ENCODE measurements at regions not wholly inside any gene's neighbourhood (a gene's known extent, or its start where the extent isn't known, plus 50 kb on each side); places are given as distances from the start of the nearest gene placed in this dataset.

- H3K4me1 Mint-ChIP-seq, result no peaks in the 10 kb centered on the region
- H3K36me3 Mint-ChIP-seq, result no peaks in the 10 kb centered on the region
- no peaks in the 10 kb centered on the region for H3K27me3 ChIP-seq (ENCODE audit: control insufficient read depth, insufficient read depth, low read length)
- H3K27ac ChIP-seq (ENCODE audit: insufficient read depth, low read length, poor library complexity, severe bottlenecking), result no peak overlapping the region
- no peaks in the 10 kb centered on the region for H3K36me3 ChIP-seq (ENCODE audit: control insufficient read depth, insufficient read depth, low read length)
- peaks cover 0 to 32% (median 3%) of the 10 kb centered on the region in 7 donors for H3K9me3 Mint-ChIP-seq
- H3K4me3 ChIP-seq (ENCODE audit: low read depth, low read length), result no peak overlapping the region
- no peak overlapping the region for H3K4me3 Mint-ChIP-seq
- no peaks in the 10 kb centered on the region for H3K9me3 ChIP-seq (ENCODE audit: control insufficient read depth in 2 of 2, low read length in 2 of 2)
- ATAC-seq (ENCODE audit: low read depth in 2 of 2) (no peak), DNase-seq (no peak)
- H3K27ac Mint-ChIP-seq, result no peak overlapping the region
- H3K27me3 Mint-ChIP-seq, result no peaks in the 10 kb centered on the region
- H3K4me1 ChIP-seq (ENCODE audit: control insufficient read depth, insufficient read depth, low read length, poor library complexity, severe bottlenecking), result no peaks in the 10 kb centered on the region
These were observed 446.0 kb upstream of the MPDZ start for GRCh38 chr9:13725516-13725915.

DNA sequence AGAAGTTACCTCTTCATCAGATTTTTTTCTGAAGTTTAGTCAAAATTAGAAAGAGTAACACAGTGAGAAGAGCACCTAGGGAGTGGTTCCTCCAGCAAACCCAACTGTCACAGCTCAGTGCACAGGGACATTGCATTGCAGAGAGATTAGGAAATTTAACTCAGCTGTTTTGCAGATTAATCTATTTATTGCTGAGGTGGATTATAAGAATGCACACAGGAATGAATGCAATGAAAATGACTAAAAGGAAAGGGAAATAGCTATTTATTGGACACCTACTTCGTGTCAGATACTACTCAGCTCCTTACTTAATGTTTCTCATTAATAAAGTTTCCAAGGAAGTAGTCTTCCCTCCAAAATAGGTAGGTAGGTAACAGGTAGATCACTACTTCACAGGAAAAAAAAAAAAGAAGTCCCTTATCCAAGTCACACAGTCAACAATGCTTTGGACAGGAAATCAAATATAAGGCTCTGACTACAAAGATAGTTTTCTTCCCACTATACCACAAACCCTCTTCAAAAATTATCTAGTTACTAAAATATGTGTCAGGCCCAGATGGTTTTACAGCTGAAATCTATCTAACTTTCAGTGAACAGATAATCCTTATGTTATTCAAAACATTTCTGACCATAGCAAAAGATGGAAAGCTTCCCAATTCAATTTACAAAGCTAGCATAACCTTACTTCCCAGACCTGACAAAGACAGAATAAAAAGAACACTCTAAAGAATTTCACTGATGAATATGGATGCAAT is 442.2 kb upstream of the MPDZ start:
- DNase-seq (no peak), ATAC-seq (ENCODE audit: low read depth in 2 of 2) (no peak)
- Mint-ChIP-seq H3K4me3 (no peak overlapping the region), H3K9me3 (peaks cover 0 to 25% (median 2%) of the 10 kb centered on the region in 7 donors), H3K27me3 (no peaks in the 10 kb centered on the region), H3K36me3 (no peaks in the 10 kb centered on the region), H3K27ac (no peak overlapping the region), H3K4me1 (no peaks in the 10 kb centered on the region)
- H3K9me3 ChIP-seq (ENCODE audit: control insufficient read depth in 2 of 2, low read length in 2 of 2), result no peaks in the 10 kb centered on the region
- H3K4me1 ChIP-seq (ENCODE audit: control insufficient read depth, insufficient read depth, low read length, poor library complexity, severe bottlenecking), result no peaks in the 10 kb centered on the region
- no peaks in the 10 kb centered on the region for H3K36me3 ChIP-seq (ENCODE audit: control insufficient read depth, insufficient read depth, low read length)
- H3K27ac ChIP-seq (ENCODE audit: insufficient read depth, low read length, poor library complexity, severe bottlenecking), result no peak overlapping the region
- no peaks in the 10 kb centered on the region for H3K27me3 ChIP-seq (ENCODE audit: control insufficient read depth, insufficient read depth, low read length)
- H3K4me3 ChIP-seq (ENCODE audit: low read depth, low read length), result no peak overlapping the region

DNA sequence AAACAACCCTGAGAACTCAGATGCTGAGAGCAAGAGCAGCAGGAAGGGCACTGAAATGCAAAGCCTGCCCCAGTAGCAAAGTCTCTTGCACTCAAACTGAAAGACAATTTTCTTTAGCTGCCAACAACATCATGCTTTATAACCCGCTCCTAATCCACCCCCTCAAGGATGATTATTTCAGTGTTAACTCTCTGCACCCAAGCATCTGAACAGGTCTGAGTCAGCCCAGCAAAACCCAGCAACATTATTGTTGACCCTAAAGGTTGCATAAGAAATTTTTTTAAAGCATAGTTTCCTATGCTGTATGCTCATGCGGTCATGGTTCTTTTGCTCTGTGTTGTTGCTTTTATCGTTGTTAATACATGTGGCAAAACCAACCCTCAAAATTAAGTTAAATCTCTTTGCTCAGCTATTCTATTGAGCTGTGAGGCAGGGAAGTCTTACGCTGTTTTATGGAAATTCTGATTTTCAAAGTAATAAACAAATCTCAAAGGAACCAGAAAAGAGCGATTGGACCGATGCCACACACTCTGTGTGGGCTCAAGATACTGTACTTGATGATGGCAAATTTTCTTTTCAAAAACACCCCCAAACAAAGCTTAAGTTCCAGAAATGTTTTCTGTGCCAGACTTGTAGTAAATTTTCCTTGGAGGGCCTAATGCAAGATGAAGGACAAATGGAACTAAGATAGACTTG is 440.6 kb upstream of the MPDZ start:
- H3K36me3 ChIP-seq (ENCODE audit: control insufficient read depth, insufficient read depth, low read length), result no peaks in the 10 kb centered on the region
- Mint-ChIP-seq H3K9me3 (peaks cover 0 to 15% (median 2%) of the 10 kb centered on the region in 7 donors), H3K27me3 (no peaks in the 10 kb centered on the region), H3K4me1 (no peaks in the 10 kb centered on the region), H3K4me3 (no peak overlapping the region), H3K27ac (no peak overlapping the region), H3K36me3 (no peaks in the 10 kb centered on the region)
- H3K4me3 ChIP-seq (ENCODE audit: low read depth, low read length), result no peak overlapping the region
- H3K9me3 ChIP-seq (ENCODE audit: control insufficient read depth in 2 of 2, low read length in 2 of 2), result no peaks in the 10 kb centered on the region
- DNase-seq (no peak), ATAC-seq (ENCODE audit: low read depth in 2 of 2) (no peak)
- no peaks in the 10 kb centered on the region for H3K4me1 ChIP-seq (ENCODE audit: control insufficient read depth, insufficient read depth, low read length, poor library complexity, severe bottlenecking)
- no peak overlapping the region for H3K27ac ChIP-seq (ENCODE audit: insufficient read depth, low read length, poor library complexity, severe bottlenecking)
- no peaks in the 10 kb centered on the region for H3K27me3 ChIP-seq (ENCODE audit: control insufficient read depth, insufficient read depth, low read length)

GRCh38 chr9:13719446-13719845 is 440.0 kb upstream of the MPDZ start:
- Mint-ChIP-seq H3K36me3 (no peaks in the 10 kb centered on the region), H3K4me3 (no peak overlapping the region), H3K9me3 (peaks cover 0 to 15% (median 2%) of the 10 kb centered on the region in 7 donors), H3K27ac (no peak overlapping the region), H3K27me3 (no peaks in the 10 kb centered on the region), H3K4me1 (no peaks in the 10 kb centered on the region)
- H3K9me3 ChIP-seq (ENCODE audit: control insufficient read depth in 2 of 2, low read length in 2 of 2), result no peaks in the 10 kb centered on the region
- H3K27ac ChIP-seq (ENCODE audit: insufficient read depth, low read length, poor library complexity, severe bottlenecking), result no peak overlapping the region
- H3K36me3 ChIP-seq (ENCODE audit: control insufficient read depth, insufficient read depth, low read length), result no peaks in the 10 kb centered on the region
- DNase-seq (no peak), ATAC-seq (ENCODE audit: low read depth in 2 of 2) (no peak)
- no peak overlapping the region for H3K4me3 ChIP-seq (ENCODE audit: low read depth, low read length)
- no peaks in the 10 kb centered on the region for H3K27me3 ChIP-seq (ENCODE audit: control insufficient read depth, insufficient read depth, low read length)
- H3K4me1 ChIP-seq (ENCODE audit: control insufficient read depth, insufficient read depth, low read length, poor library complexity, severe bottlenecking), result no peaks in the 10 kb centered on the region

GRCh38 chr9:13718539-13718938 is 439.0 kb upstream of the MPDZ start:
- no peaks in the 10 kb centered on the region for H3K36me3 Mint-ChIP-seq
- H3K27ac ChIP-seq (ENCODE audit: insufficient read depth, low read length, poor library complexity, severe bottlenecking), result no peak overlapping the region
- H3K9me3 Mint-ChIP-seq, result peaks cover 0 to 14% (median 1%) of the 10 kb centered on the region in 7 donors
- no peaks in the 10 kb centered on the region for H3K4me1 Mint-ChIP-seq
- no peak overlapping the region for H3K27ac Mint-ChIP-seq
- no peaks in the 10 kb centered on the region for H3K4me1 ChIP-seq (ENCODE audit: control insufficient read depth, insufficient read depth, low read length, poor library complexity, severe bottlenecking)
- no peak overlapping the region for H3K4me3 Mint-ChIP-seq
- H3K27me3 ChIP-seq (ENCODE audit: control insufficient read depth, insufficient read depth, low read length), result no peaks in the 10 kb centered on the region
- no peaks in the 10 kb centered on the region for H3K27me3 Mint-ChIP-seq
- DNase-seq, result no peak
- H3K9me3 ChIP-seq (ENCODE audit: control insufficient read depth in 2 of 2, low read length in 2 of 2), result no peaks in the 10 kb centered on the region
- no peaks in the 10 kb centered on the region for H3K36me3 ChIP-seq (ENCODE audit: control insufficient read depth, insufficient read depth, low read length)
- no peak overlapping the region for H3K4me3 ChIP-seq (ENCODE audit: low read depth, low read length)
- no peak for ATAC-seq (ENCODE audit: low read depth in 2 of 2)

DNA sequence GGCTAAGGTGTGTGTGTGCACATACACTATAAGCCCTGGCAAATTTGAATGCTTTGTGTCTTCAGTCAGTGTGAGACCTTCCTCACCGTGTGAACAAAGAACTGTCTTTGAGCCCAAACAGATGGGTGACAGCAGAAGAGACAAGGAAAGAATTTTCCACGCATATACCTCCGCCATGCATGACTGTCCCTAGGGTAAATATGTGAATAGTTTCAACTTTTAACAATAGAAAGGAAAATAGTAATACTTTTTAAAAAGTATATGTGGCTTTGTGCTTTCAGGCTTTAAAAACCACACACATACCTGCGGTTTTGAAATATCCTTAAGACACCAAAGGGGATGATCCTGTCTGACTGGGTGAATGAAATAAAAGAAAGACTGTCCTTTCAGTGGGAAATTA is 438.6 kb upstream of the MPDZ start:
- Histone ChIP-seq H3K4me3 (ENCODE audit: low read depth, low read length) (no peak overlapping the region), H3K27ac (ENCODE audit: insufficient read depth, low read length, poor library complexity, severe bottlenecking) (no peak overlapping the region), H3K27me3 (ENCODE audit: control insufficient read depth, insufficient read depth, low read length) (no peaks in the 10 kb centered on the region), H3K9me3 (ENCODE audit: control insufficient read depth in 2 of 2, low read length in 2 of 2) (no peaks in the 10 kb centered on the region), H3K36me3 (ENCODE audit: control insufficient read depth, insufficient read depth, low read length) (no peaks in the 10 kb centered on the region), H3K4me1 (ENCODE audit: control insufficient read depth, insufficient read depth, low read length, poor library complexity, severe bottlenecking) (no peaks in the 10 kb centered on the region)
- DNase-seq (no peak), ATAC-seq (ENCODE audit: low read depth in 2 of 2) (no peak)
- Mint-ChIP-seq H3K9me3 (peaks cover 0 to 12% (median 1%) of the 10 kb centered on the region in 7 donors), H3K27me3 (no peaks in the 10 kb centered on the region), H3K36me3 (no peaks in the 10 kb centered on the region), H3K27ac (no peak overlapping the region), H3K4me3 (no peak overlapping the region), H3K4me1 (no peaks in the 10 kb centered on the region)

DNA sequence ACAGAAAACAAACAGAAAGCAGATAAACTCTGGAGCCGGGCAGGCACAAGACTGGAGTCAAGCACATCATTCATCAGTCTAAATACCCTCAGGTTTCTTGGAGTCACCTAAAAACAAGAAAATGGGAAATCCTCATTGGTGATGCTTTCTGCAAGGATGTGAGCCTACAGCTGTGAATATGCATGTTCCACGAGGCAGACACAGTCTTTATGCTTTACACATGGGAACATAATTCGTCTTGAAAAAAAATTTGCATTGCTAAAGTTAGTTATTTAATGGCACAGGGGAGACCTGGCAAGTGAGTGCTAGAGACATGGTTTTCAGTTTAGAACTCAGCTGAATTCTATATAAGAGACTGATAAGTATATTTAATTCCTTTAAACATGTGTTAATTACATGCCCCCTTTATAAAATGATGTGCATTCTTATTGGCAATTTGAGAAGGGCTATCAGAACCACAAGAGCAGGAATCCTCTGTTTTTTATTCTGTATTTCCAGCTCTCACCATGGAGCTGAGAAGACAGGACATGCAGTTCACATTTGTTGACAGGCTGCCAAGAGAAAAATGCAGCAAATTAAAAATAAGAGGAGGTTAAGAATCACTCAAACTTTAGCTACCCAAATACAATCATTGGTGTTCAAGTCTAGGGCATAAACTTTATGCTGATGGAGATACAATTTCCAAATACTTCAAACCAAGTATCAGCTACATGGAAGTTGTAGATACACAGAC is 438.0 kb upstream of the MPDZ start:
- no peak for ATAC-seq (ENCODE audit: low read depth in 2 of 2)
- Mint-ChIP-seq H3K9me3 (peaks cover 0 to 12% (median 1%) of the 10 kb centered on the region in 7 donors), H3K4me1 (no peaks in the 10 kb centered on the region), H3K27ac (no peak overlapping the region), H3K27me3 (no peaks in the 10 kb centered on the region), H3K4me3 (no peak overlapping the region), H3K36me3 (no peaks in the 10 kb centered on the region)
- Histone ChIP-seq H3K4me3 (ENCODE audit: low read depth, low read length) (no peak overlapping the region), H3K9me3 (ENCODE audit: control insufficient read depth in 2 of 2, low read length in 2 of 2) (no peaks in the 10 kb centered on the region), H3K4me1 (ENCODE audit: control insufficient read depth, insufficient read depth, low read length, poor library complexity, severe bottlenecking) (no peaks in the 10 kb centered on the region), H3K27me3 (ENCODE audit: control insufficient read depth, insufficient read depth, low read length) (no peaks in the 10 kb centered on the region), H3K27ac (ENCODE audit: insufficient read depth, low read length, poor library complexity, severe bottlenecking) (no peak overlapping the region), H3K36me3 (ENCODE audit: control insufficient read depth, insufficient read depth, low read length) (no peaks in the 10 kb centered on the region)
- no peak for DNase-seq

All from CD4-positive, CD25-positive, alpha-beta regulatory T cell (primary cell).